Fibroblast of lung (primary cell): ENCODE measurements at regions not wholly inside any gene's neighbourhood (a gene's known extent, or its start where the extent isn't known, plus 50 kb on each side); places are given as distances from the start of the nearest gene placed in this dataset.
"Not testable (repeated sequence)": the region's sequence is repeated elsewhere in the genome, so short reads cannot be mapped to it uniquely, and the experiment has no call there.

Source experiments
- DNase-seq, 2 donors: peaks; one replicate each; pipeline versions ENCODE4 v3.0.0 to v3.0.0-alpha.2; 2010; ENCODE audit warnings: low read depth in 2 of 2
- H2AFZ ChIP-seq: 2 replicates; pipeline ENCODE4 v1.5.1; 2012; ENCODE audit warnings: low read length, control low read depth, inconsistent platforms
- H3K27ac ChIP-seq: 2 replicates; pipeline ENCODE4 v1.5.1; 2011; ENCODE audit warnings: low read length, control low read depth; ENCODE audit not compliant: insufficient read depth
- H3K27me3 ChIP-seq: 2 replicates; pipeline ENCODE4 v1.5.1; 2011; ENCODE audit warnings: mild to moderate bottlenecking, low read length; ENCODE audit not compliant: control insufficient read depth, insufficient read depth
- H3K36me3 ChIP-seq: 2 replicates; pipeline ENCODE4 v1.5.1; 2011; ENCODE audit warnings: low read length; ENCODE audit not compliant: control insufficient read depth, insufficient read depth
- H3K4me1 ChIP-seq: 2 replicates; pipeline ENCODE4 v1.5.1; 2011; ENCODE audit warnings: low read length; ENCODE audit not compliant: control insufficient read depth, insufficient read depth; ENCODE audit errors: extremely low read depth
- H3K4me2 ChIP-seq: 2 replicates; pipeline ENCODE4 v1.5.1; 2011; ENCODE audit warnings: low read length, control low read depth; ENCODE audit not compliant: insufficient read depth; ENCODE audit errors: extremely low read depth
- H3K4me3 ChIP-seq, 4 experiments: fragments of 200-600 bp in 1 of 4; sonication (generic) in 1 of 4; replicated peaks in 1 of 4; 2 replicates each; pipeline ENCODE4 v1.5.1; 2011 to 2016; ENCODE audit warnings: low read length in 4 of 4, low read depth in 3 of 4, mild to moderate bottlenecking in 3 of 4, control low read depth in 2 of 4, inconsistent platforms in 1 of 4, mixed read lengths in 1 of 4; ENCODE audit not compliant: insufficient read depth in 1 of 4; ENCODE audit errors: control extremely low read depth in 1 of 4
- H3K79me2 ChIP-seq: 2 replicates; pipeline ENCODE4 v1.5.1; 2012; ENCODE audit warnings: mild to moderate bottlenecking, low read length, inconsistent platforms; ENCODE audit not compliant: control insufficient read depth, insufficient read depth
- H3K9ac ChIP-seq: 2 replicates; pipeline ENCODE4 v1.5.1; 2011; ENCODE audit warnings: mild to moderate bottlenecking, low read length, control low read depth; ENCODE audit not compliant: insufficient read depth
- H3K9me3 ChIP-seq: 2 replicates; pipeline ENCODE4 v1.5.1; 2012; ENCODE audit warnings: low read depth, low read length; ENCODE audit not compliant: control insufficient read depth, insufficient read depth
- H4K20me1 ChIP-seq: 2 replicates; pipeline ENCODE4 v1.5.1; 2011; ENCODE audit warnings: low read length; ENCODE audit not compliant: control insufficient read depth, insufficient read depth; ENCODE audit errors: extremely low read depth
- EZH2 ChIP-seq: IDR thresholded peaks from 2 replicates; pipeline ENCODE4 v1.5.1; 2012; ENCODE audit warnings: low read length, control low read depth, mild to moderate bottlenecking; ENCODE audit errors: missing control alignments
- TF ChIP-seq, protein P1 (sequence below), 2 donors: IDR thresholded peaks in 1 of 2; conservative IDR thresholded peaks in 1 of 2; 1 replicate in 1 of 2; 2 replicates in 1 of 2; pipeline ENCODE4 v1.5.1; 2011 to 2012; ENCODE audit warnings: low read length in 2 of 2, control low read depth in 1 of 2, inconsistent platforms in 1 of 2, low read depth in 1 of 2, mild to moderate bottlenecking in 1 of 2

DNA sequence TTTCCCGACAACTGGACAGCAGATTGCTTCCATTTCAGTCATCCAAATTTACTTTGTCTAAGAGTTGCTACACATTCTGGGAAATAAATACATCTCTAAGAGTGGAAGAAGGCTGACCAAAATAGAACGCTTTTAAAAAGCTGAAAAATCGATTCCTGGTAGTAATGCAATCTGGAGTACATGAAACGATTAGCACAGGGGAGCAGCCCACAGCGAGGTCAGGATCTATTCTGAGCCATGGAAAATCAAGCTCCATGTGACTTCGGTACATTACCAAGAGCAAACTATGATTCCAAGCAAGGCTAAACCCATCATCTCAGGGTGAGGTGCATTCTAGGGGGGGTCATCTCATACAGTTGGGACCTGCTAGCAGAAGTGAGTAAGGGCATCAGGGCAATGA lies 249.3 kb downstream of the BLID start:
- no peak for DNase-seq
- H2AFZ ChIP-seq: no peak overlapping the region
- no peaks in the 10 kb centered on the region for H3K27me3 ChIP-seq

DNA sequence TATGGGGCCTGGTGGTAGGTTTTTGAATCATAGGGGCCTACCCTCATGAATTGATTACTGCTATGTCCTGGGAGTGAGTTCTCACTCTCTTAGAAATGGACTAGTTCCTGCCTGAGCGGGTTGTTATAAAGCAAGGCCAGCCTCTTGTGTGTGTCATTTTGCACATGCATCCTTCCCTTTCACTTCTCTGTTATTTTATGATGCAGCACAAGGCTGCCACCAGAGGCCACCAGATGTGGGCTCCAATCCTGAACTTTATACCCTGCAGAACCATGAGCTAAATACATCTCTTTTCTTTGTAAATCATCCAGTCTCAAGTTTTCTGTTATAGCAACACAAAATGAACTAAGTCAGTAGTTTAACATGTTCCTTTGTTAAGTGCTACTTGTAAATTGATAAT lies 251.4 kb downstream of the BLID start:
- TF ChIP-seq EZH2: no peak
- TF ChIP-seq, protein P1, sequence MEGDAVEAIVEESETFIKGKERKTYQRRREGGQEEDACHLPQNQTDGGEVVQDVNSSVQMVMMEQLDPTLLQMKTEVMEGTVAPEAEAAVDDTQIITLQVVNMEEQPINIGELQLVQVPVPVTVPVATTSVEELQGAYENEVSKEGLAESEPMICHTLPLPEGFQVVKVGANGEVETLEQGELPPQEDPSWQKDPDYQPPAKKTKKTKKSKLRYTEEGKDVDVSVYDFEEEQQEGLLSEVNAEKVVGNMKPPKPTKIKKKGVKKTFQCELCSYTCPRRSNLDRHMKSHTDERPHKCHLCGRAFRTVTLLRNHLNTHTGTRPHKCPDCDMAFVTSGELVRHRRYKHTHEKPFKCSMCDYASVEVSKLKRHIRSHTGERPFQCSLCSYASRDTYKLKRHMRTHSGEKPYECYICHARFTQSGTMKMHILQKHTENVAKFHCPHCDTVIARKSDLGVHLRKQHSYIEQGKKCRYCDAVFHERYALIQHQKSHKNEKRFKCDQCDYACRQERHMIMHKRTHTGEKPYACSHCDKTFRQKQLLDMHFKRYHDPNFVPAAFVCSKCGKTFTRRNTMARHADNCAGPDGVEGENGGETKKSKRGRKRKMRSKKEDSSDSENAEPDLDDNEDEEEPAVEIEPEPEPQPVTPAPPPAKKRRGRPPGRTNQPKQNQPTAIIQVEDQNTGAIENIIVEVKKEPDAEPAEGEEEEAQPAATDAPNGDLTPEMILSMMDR (conservative IDR thresholded peaks at IDR 0.05 in 1 of 2, IDR thresholded peaks at IDR 0.05 in 1 of 2; ENCODE audit: low read depth in 1 of 2, low read length in 2 of 2): no peak
- Histone ChIP-seq H3K4me2 (no peak overlapping the region), H3K4me1 (no peaks in the 10 kb centered on the region), H3K9ac (no peak overlapping the region), H3K27ac (no peak overlapping the region), H3K36me3 (no peaks in the 10 kb centered on the region), H3K79me2 (no peaks in the 10 kb centered on the region), H4K20me1 (no peaks in the 10 kb centered on the region), H3K27me3 (no peaks in the 10 kb centered on the region), H3K9me3 (no peaks in the 10 kb centered on the region), H2AFZ (no peak overlapping the region), H3K4me3 (no peak overlapping the region)
- no peak for DNase-seq

More for the DNA sequence above, 249.3 kb downstream of the BLID start:
- no peak overlapping the region for H3K27ac ChIP-seq
- no peaks in the 10 kb centered on the region for H3K4me1 ChIP-seq
- H3K9me3 ChIP-seq: no peaks in the 10 kb centered on the region
- H3K36me3 ChIP-seq: no peaks in the 10 kb centered on the region
- TF ChIP-seq EZH2: no peak
- TF ChIP-seq, protein P1 (conservative IDR thresholded peaks at IDR 0.05 in 1 of 2, IDR thresholded peaks at IDR 0.05 in 1 of 2; ENCODE audit: low read depth in 1 of 2, low read length in 2 of 2): no peak
- no peak overlapping the region for H3K9ac ChIP-seq
- no peaks in the 10 kb centered on the region for H4K20me1 ChIP-seq
- H3K4me3 ChIP-seq: no peak overlapping the region
- no peak overlapping the region for H3K4me2 ChIP-seq
- H3K79me2 ChIP-seq: no peaks in the 10 kb centered on the region

DNA sequence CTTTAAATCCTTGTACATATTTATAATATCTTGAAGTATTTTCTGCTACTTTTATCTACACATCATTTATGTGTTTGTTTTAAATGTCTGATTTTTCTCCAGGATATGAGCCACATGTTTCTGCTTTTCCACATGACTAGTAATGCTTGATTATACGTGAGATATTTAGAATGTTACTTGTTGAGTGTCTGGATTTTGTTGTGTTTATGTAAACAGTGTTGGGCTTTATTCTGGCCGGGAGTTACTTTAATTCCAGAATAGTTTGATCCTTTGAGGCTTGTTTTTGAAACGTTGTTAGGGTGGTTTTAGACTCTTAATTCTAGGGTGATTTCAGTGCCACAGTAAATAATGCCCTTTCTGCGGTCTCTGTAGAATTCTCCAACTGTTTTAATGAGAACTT lies 252.9 kb downstream of the BLID start:
- TF ChIP-seq, protein P1 (conservative IDR thresholded peaks at IDR 0.05 in 1 of 2, IDR thresholded peaks at IDR 0.05 in 1 of 2; ENCODE audit: low read depth in 1 of 2, low read length in 2 of 2): no peak
- no peak for TF ChIP-seq EZH2
- H3K9ac ChIP-seq: no peak overlapping the region
- H3K9me3 ChIP-seq: no peaks in the 10 kb centered on the region
- H4K20me1 ChIP-seq: no peaks in the 10 kb centered on the region
- H3K4me2 ChIP-seq: no peak overlapping the region
- DNase-seq: no peak
- H3K36me3 ChIP-seq: no peaks in the 10 kb centered on the region
- no peak overlapping the region for H2AFZ ChIP-seq
- H3K27me3 ChIP-seq: no peaks in the 10 kb centered on the region
- H3K79me2 ChIP-seq: no peaks in the 10 kb centered on the region
- no peaks in the 10 kb centered on the region for H3K4me1 ChIP-seq
- no peak overlapping the region for H3K27ac ChIP-seq
- no peak overlapping the region for H3K4me3 ChIP-seq

DNA sequence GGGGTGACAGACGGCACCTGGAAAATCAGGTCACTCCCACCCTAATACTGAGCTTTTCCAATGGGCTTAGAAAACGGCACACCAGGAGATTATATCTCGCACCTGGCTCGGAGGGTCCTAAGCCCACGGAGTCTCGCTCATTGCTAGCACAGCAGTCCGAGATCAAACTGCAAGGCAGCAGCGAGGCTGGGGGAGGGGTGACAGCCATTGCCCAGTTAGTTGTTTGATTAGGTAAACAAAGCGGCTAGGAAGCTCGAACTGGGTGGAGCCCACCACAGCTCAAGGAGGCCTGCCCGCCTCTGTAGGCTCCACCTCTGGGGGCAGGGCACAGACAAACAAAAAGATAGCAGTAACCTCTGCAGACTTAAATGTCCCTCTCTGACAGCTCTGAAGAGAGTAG lies 260.9 kb downstream of the BLID start:
- H3K9ac ChIP-seq, H3K9me3 ChIP-seq, H3K27me3 ChIP-seq, H3K4me1 ChIP-seq, H3K4me3 ChIP-seq, DNase-seq, H3K36me3 ChIP-seq, H2AFZ ChIP-seq, H4K20me1 ChIP-seq, H3K79me2 ChIP-seq, H3K27ac ChIP-seq, H3K4me2 ChIP-seq: not testable (repeated sequence)
